ENCODE measurements at regions not wholly inside any gene's neighbourhood (a gene's known extent, or its start where the extent isn't known, plus 50 kb on each side); places are given as distances from the start of the nearest gene placed in this dataset.

GRCh38 chr20:11277858-11278257, 604.1 kb upstream of the JAG1 start:
- no peak for DNase-seq (ENCODE audit: low spot score)

GRCh38 chr20:11278461-11278860, 604.7 kb upstream of the JAG1 start:
- DNase-seq (ENCODE audit: low spot score): no peak

- no peak for DNase-seq (ENCODE audit: low spot score)
Measured at GRCh38 chr20:11281240-11281639, 607.4 kb upstream of the JAG1 start.

GRCh38 chr20:11281768-11282167, 608.0 kb upstream of the JAG1 start:
- DNase-seq (ENCODE audit: low spot score): no peak

GRCh38 chr20:11287126-11287525, 613.3 kb upstream of the JAG1 start:
- DNase-seq (ENCODE audit: low spot score): no peak

- DNase-seq (ENCODE audit: low spot score): no peak
Measured at GRCh38 chr20:11296221-11296620, 621.5 kb upstream of the BTBD3 start.

GRCh38 chr20:11296951-11297350, 620.7 kb upstream of the BTBD3 start:
- DNase-seq (ENCODE audit: low spot score): no peak

GRCh38 chr20:11301699-11302098, 616.0 kb upstream of the BTBD3 start:
- DNase-seq (ENCODE audit: low spot score): no peak

- no peak for DNase-seq (ENCODE audit: low spot score)
Measured at GRCh38 chr20:11302436-11302835, 615.3 kb upstream of the BTBD3 start.

GRCh38 chr20:11304795-11305194, 612.9 kb upstream of the BTBD3 start:
- no peak for DNase-seq (ENCODE audit: low spot score)

- no peak for DNase-seq (ENCODE audit: low spot score)
Measured at GRCh38 chr20:11305406-11305805, 612.3 kb upstream of the BTBD3 start.

- no peak for DNase-seq (ENCODE audit: low spot score)
Measured at GRCh38 chr20:11311659-11312224, 606.0 kb upstream of the BTBD3 start.

GRCh38 chr20:11315525-11315924, 602.2 kb upstream of the BTBD3 start:
- no peak for DNase-seq (ENCODE audit: low spot score)

GRCh38 chr20:11316244-11316643, 601.4 kb upstream of the BTBD3 start:
- DNase-seq (ENCODE audit: low spot score): no peak

GRCh38 chr20:11320033-11320432, 597.7 kb upstream of the BTBD3 start:
- DNase-seq (ENCODE audit: low spot score): no peak

GRCh38 chr20:11323816-11324215, 593.9 kb upstream of the BTBD3 start:
- no peak for DNase-seq (ENCODE audit: low spot score)

- no peak for DNase-seq (ENCODE audit: low spot score)
Measured at GRCh38 chr20:11324990-11325389, 592.7 kb upstream of the BTBD3 start.

GRCh38 chr20:11328839-11329238, 588.9 kb upstream of the BTBD3 start:
- DNase-seq (ENCODE audit: low spot score): no peak

- no peak for DNase-seq (ENCODE audit: low spot score)
Measured at GRCh38 chr20:11329271-11329670, 588.4 kb upstream of the BTBD3 start.

GRCh38 chr20:11331096-11331495, 586.6 kb upstream of the BTBD3 start:
- DNase-seq (ENCODE audit: low spot score): no peak

- DNase-seq (ENCODE audit: low spot score): no peak
Measured at GRCh38 chr20:11332381-11332780, 585.3 kb upstream of the BTBD3 start.

- no peak for DNase-seq (ENCODE audit: low spot score)
Measured at GRCh38 chr20:11333634-11334033, 584.1 kb upstream of the BTBD3 start.

GRCh38 chr20:11337361-11338130, 580.1 kb upstream of the BTBD3 start:
- no peak for DNase-seq (ENCODE audit: low spot score)
